HEK293T (cell line): ENCODE measurements at regions not wholly inside any gene's neighbourhood (a gene's known extent, or its start where the extent isn't known, plus 50 kb on each side); places are given as distances from the start of the nearest gene placed in this dataset.

ENCODE experiments used
- BHLHE40 ChIP-seq: fragments of 450-650 bp; IDR thresholded peaks from 2 replicates; pipeline ENCODE4 v1.6.1; 2016; ENCODE audit warnings: mild to moderate bottlenecking, moderate library complexity, borderline replicate concordance
- FOXA1 ChIP-seq: fragments of 450-650 bp; IDR thresholded peaks from 2 replicates; pipeline ENCODE4 v1.6.1; 2016; ENCODE audit warnings: mild to moderate bottlenecking
- FOXK2 ChIP-seq: fragments of 450-650 bp; IDR thresholded peaks from 2 replicates; pipeline ENCODE4 v1.6.1; 2016; ENCODE audit warnings: mild to moderate bottlenecking
- FOXM1 ChIP-seq: fragments of 450-650 bp; IDR thresholded peaks from 2 replicates; pipeline ENCODE4 v1.6.1; 2017; ENCODE audit warnings: mild to moderate bottlenecking, borderline replicate concordance
- L3MBTL2 ChIP-seq: fragments of 450-650 bp; conservative IDR thresholded peaks from 2 replicates; pipeline ENCODE4 v1.6.1; 2016; ENCODE audit warnings: mild to moderate bottlenecking
- LEF1 ChIP-seq: fragments of 450-650 bp; IDR thresholded peaks from 2 replicates; pipeline ENCODE4 v1.6.1; 2017; ENCODE audit warnings: mild to moderate bottlenecking, borderline replicate concordance
- SUZ12 ChIP-seq: fragments of 450-650 bp; IDR thresholded peaks from 2 replicates; pipeline ENCODE4 v1.6.1; 2016; ENCODE audit warnings: mild to moderate bottlenecking
- TARDBP ChIP-seq: fragments of 450-650 bp; IDR thresholded peaks from 2 replicates; pipeline ENCODE4 v1.6.1; 2016
- TF ChIP-seq, protein P1 (sequence below): fragments of 450-650 bp; IDR thresholded peaks from 2 replicates; pipeline ENCODE4 v1.6.1; 2016

DNA sequence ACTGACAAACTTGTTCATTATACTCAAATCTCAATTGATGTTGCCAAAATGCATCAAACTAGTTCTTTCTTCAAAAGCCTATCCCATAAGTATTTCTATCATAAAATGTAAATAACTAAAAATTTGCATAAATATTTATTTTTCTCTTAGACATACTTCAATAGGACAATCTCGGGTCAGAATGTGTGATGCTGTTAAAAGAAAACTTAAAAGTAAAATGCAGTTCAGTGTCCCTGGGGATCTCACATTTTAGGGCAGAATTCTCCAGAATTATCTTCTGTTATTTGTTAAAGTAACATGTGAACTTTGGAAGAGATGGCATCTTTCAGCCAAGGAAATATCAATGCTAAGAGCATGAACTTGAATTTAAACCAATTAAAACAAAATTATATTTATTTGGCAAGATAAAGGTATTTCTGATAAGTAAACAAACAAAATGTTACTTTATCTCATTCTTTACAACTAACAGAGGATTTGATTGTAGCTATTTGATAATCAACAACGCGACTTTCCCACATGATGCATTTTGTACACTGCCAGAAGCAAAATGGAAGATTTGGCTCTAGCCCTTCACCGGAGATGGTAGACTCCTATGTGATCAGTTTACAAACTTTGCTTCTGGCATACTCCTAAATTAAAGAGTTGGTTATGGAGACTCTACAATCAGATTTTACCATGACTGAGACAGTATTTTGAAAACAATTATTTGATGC is 169.5 kb upstream of the EDNRB start:
- no peak for TF ChIP-seq BHLHE40
- no peak for TF ChIP-seq TARDBP
- TF ChIP-seq, protein P1, sequence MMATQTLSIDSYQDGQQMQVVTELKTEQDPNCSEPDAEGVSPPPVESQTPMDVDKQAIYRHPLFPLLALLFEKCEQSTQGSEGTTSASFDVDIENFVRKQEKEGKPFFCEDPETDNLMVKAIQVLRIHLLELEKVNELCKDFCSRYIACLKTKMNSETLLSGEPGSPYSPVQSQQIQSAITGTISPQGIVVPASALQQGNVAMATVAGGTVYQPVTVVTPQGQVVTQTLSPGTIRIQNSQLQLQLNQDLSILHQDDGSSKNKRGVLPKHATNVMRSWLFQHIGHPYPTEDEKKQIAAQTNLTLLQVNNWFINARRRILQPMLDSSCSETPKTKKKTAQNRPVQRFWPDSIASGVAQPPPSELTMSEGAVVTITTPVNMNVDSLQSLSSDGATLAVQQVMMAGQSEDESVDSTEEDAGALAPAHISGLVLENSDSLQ, result no peak
- no peak for TF ChIP-seq FOXA1
- TF ChIP-seq SUZ12, result no peak
- no peak for TF ChIP-seq LEF1
- no peak for TF ChIP-seq FOXM1
- no peak for TF ChIP-seq L3MBTL2
- no peak for TF ChIP-seq FOXK2
